HS-5 (cell line): ENCODE measurements at regions not wholly inside any gene's neighbourhood (a gene's known extent, or its start where the extent isn't known, plus 50 kb on each side); places are given as distances from the start of the nearest gene placed in this dataset.
"Not testable (repeated sequence)": the region's sequence is repeated elsewhere in the genome, so short reads cannot be mapped to it uniquely, and the experiment has no call there.

Source experiments
- DNase-seq: peaks from one replicate; pipeline ENCODE4 v3.0.0-alpha.2; 2012; ENCODE audit warnings: low read depth

DNA sequence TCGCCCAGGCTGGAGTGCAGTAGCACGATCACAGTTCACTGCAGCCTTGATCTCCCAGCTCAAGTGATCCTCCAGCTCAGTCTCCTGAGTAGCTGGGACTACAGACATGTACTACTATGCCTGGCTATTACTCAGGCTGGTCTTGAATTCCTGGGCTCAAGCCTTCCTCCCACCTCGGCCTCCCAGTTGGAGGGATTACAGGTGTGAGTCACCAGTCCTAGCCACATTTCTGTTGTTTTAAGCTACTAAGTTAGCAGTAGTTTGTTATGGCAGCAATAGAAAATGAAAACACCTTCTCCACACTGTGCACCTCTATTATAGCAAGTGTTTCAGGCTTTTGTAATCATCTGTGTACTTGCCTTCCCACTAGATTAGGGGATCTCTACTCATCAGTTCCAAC, 588.9 kb upstream of the TLE4 start:
- DNase-seq = peak; percentile 14

DNA sequence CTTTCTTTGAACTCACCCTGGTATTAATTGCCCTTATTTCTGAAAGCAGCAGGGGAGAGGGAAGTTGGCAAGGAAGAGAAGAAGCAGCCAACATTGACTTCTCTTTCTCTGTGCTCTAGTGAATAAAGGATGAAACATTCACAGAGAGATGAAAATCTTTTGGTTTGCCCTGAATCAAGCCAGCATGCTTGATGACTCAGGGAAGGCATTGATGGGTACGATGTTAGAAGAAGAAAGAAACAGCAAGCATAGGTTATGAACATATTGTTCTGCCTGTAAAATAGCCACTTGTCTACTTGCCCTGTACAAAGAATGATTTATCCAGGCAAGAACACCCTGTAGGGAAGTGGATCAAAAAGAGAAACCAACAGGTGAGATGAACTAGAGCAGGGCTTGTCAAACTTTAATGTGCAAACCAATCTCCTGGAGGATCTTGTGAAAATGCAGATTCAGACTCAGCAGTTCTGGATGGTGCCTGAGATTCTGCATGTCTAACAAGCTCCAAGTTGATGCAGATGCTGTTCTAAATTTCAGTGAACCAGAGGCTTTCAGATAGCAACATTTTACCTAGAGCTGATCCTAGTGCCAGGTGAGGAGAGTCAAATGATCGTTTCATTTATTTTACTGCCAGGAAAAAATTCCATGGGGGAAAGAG, 586.6 kb upstream of the TLE4 start:
- DNase-seq = no peak

DNA sequence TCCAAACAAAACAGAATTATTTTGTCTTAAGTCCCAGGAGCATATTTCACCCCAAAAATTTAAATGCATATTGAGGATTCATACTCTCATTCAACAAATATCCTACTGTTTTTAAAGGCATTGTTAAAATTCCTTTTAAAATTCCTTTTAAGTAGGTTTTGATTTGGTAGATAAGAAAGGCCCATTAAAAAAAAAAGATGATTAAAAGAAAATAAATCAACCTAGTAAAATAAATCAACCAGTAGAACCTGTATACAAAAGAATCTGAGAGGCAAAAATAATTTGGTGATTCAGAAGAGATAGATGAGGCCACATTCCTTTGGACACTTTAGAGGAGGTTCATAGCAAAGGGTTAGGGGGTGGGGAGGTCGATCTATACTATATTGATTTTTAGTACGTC, 585.3 kb upstream of the TLE4 start:
- DNase-seq = no peak

DNA sequence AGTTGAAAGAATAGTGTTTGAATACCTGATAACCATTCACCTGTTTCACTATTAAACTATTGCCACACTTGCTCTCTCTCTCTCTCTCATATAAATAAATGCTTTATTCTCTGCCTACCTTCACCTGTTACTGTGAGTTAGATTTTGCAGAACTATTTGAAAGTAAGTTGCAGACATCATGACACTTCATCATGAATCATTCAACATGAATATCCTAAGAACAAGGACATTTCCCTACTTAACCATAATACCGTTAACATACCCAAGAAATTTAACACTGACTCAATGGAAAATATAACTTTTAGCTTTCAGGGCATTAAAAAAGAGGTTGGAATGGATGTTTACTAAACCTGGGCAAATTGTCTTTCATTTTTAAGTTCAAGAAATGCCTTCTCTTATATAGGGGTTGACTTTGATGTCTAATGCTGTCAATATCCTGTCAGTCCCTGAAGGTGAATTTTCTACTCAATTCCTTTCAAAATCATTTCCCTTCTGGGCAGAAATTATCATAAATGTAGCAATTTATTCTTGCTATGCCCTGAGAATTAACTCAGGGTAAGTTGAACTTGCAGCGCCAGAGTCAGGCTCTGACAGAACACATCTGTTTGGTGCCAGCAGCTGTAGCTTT, 582.6 kb upstream of the TLE4 start:
- no peak for DNase-seq

DNA sequence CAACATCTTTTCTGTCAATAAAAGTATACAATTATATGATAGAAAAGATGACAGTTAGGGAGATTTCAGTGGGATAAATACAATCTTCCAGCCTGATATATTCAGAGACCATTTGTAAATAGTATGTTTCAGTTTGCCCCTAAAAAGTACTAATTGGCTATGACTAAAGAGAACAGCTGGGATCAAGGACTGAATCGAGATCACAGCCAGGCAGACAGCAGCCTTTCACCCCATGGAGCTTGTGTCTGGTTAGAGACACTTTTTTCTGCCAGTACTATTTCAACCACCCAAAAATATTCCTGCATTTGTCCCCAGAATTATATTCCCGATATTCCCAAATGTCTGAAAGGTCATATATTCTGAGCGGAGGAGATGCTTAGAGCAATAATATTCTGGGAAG, 577.3 kb upstream of the TLE4 start:
- DNase-seq = no peak

DNA sequence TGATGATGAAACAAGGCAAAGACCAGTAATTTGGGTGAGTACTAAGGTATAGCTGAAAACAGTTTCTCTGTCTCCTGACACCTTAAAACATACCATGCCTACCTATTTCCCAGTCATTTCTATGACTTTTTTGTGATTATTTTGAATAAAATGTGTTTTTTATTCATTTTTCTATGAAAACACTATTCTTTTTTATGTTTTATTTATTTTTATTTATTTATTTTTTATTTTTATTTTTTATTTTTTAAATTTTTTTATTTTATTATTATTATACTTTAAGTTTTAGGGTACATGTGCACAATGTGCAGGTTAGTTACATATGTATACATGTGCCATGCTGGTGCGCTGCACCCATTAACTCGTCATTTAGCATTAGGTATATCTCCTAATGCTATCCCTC, 576.8 kb upstream of the TLE4 start:
- DNase-seq = not testable (repeated sequence)

DNA sequence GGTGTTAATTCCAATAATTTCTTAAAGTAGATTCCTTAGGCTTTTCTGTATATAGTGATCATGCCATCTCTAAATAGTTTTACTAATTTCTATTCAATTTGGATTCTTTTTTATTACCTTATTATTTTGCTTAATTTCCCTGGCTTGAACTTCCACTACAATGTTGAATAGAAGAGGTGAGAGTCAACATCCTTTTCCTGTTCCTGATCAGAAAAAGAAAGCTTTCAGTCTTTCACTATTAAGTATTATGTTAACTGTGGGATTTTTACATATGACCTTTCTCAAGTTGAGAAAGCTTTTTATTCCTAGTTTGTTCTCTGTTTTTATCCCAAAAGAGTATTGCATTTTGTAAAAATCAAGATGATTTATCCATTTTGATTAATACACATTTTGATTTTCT, 574.5 kb upstream of the TLE4 start:
- no peak for DNase-seq

DNA sequence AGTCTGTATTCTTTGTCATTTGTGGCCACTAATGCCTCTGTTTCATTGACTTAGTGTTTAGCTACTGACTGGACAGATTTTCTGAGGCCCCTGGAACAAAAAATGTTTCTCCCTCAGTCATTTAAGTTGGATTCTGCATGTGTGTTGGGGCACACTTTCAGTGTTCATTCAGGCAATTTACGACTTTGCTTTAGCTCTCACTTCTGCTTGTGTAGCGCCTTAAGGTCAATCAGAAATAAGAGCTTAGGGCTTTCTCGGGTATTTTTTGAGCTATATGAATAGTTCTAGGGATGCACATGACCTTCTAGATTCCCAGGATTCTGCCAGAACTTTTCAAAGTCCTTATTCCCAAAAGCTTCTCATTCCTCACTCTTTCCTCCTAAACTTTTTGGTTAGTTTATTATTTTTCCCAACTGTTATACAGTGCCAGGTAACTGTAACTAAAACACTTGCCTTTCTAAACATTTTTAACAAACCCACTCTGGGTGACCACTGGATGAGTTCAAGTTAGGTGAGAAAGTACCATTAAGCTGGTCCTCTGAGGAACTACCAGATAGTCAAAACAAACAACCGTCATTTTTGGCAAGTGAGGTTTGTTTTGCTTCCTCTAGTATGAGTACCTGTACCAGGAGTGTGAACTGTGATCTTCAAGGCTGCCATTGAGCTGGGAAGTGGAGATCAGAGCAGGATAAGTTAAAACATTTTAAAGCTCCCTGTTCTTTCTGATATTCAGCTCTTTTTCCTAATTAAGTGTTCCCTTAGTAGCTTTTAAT, 571.3 kb upstream of the TLE4 start:
- DNase-seq = no peak

DNA sequence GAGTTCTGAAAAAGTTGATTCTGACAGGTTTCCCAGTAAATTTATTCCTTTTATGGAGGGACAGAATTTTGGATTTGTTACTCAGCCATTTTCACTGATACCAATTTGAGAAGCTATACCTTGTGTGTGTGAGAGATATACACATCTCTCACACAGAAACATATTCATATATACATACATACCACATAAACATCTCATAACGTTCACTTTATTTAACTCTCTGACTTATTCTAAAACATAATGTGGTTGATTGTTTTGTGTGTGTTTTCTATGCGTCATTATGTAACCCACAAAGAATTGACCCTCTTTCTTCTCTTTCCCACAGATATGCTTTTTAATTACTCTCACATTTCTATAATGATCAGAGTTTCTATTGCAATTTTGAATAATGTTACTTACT, 570.8 kb upstream of the TLE4 start:
- DNase-seq = no peak

DNA sequence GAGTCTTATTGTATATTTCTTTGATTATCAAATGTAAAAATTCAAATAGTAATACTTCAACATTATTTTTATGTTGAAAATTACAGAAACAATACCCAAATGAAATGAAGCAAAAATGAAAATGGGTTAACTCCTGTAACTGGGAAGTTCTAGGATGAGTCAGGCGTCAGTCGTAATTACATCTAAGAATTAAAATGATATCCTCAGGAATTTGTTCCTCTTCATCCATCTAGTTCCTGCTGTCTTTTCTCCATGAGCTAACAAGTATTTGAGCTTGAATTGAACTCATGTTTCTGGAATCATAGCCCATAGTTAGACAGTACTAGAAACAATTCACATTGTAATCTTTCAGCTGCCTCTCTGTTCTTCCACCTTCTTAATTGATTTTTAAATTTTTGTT, 568.3 kb upstream of the TLE4 start:
- DNase-seq = no peak

DNA sequence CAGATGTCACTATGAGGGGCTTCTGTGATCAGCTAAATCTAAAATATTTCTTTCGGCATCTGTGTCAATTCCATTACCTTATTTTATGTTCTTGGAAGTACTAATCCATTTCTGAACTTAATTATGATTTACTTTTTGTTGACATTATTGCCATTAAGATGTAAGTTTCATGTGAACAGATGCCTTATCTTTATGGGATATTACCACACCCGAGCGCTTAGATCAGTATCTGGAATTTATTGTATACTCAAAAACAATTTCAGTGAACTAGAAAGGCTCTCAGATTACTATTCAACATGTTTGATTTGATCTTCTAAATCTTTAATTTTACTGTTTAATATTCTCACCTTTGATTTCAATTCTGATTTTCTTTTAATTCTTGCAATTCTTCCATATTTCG, 567.7 kb upstream of the TLE4 start:
- DNase-seq = no peak

DNA sequence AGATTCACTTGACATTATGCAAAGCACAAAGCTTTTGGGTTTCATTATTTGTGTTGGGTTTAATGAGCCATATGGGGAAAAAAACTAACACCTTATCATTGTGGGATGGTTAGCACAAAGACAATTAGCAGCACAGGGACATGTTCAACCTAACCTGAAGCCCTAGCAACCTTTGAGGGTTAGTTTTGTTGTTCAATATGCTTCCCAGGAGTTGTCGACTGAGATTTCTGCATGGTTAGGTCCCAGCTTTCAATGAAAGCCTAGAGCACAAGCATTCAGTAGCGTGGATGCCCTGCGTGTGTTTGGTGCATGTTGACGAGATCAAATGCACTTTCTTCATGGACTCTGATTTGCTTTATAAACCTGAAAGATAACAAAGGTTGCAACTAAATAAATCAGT, 565.2 kb upstream of the TLE4 start:
- DNase-seq = no peak

DNA sequence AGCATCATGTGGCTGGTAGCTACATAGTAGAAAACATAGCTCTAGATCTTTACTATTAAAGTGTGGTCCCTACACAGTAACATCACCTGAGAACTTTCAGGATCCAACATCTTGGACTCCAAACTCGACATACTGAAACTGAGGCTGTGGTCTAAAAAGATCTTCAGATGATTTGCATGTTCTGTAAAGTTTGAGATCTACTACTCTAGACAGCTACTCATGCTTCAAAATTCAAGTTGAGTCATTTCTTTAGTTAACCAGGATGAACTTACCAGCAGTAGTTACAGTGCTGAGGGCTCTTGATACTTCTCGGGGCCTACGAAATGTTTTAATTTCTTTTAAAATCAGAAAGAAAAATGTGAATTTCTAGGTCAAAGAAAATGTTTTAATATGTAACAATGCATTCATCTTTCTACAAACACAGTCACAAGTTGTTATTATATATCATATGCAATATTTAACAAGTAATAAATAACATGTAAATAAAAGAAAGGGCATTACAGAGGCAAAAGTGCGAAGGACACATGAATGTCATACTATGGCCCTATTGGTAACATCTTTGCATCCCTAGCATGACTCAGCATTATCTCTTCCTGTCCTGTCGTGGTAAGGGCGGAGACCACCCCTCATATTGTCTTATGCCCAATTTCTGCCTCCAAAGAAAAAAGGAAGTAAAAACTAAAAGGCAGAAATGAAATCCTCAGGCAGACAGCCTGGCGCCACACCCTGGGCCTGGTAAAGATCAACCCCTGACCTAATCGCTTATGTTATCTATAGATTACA, 563.9 kb upstream of the TLE4 start:
- DNase-seq = no peak

DNA sequence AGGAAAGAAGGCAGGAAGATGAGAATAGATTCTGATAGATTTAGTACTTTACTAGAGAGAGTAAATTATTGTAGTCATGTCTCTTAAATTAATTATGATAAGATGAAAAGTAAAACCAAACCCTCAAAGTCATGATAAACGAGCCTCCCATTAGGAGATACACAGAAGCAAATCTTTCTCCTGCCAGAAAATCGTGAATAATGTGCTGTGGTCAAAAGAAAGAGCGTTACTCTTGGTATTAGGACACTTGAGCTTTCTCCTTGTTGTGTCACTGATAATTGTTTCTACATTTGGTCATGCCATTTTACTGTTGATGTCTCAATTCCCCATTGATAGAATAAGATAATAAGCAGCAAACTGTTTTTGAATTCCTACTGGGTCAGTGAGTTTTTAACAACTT, 562.8 kb upstream of the TLE4 start:
- DNase-seq = no peak

DNA sequence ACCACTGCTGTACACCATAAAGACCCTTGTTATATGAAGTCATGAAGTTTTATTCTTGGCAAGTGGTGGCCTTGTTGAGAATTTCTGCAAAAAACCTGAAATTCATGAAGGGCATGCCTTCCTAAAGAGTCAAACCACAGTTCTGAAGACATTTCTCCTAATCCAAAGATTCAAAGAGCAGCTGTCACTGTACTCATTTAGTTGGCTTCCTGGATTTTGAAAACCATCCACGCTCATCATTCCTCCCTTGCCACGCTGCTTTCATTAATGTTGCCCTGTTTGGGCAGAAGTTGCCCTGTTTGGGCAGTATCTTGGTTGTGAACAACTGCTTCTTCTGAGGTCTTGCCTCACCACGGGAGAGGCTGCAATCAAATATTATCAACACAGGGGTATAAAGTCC, 560.3 kb upstream of the TLE4 start:
- no peak for DNase-seq

DNA sequence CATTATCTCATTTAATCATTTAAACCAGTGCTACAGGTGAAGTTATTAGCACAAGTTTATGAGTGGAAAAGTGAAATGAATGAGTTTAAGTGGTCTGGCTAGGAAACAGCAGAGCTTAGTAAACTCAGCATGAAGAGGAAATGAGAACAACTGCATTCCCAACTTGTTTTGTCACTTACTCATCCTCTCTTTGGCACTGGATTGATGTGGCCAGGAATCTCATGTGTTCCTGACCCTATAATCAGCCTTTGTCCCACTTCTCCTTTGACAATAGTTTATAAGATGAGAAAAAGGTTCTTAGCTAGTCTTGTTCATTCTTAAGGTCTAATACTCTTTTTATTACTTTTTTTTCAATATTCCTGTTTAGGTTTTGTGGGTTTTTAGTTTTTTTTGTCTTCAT, 559.2 kb upstream of the TLE4 start:
- DNase-seq = no peak

DNA sequence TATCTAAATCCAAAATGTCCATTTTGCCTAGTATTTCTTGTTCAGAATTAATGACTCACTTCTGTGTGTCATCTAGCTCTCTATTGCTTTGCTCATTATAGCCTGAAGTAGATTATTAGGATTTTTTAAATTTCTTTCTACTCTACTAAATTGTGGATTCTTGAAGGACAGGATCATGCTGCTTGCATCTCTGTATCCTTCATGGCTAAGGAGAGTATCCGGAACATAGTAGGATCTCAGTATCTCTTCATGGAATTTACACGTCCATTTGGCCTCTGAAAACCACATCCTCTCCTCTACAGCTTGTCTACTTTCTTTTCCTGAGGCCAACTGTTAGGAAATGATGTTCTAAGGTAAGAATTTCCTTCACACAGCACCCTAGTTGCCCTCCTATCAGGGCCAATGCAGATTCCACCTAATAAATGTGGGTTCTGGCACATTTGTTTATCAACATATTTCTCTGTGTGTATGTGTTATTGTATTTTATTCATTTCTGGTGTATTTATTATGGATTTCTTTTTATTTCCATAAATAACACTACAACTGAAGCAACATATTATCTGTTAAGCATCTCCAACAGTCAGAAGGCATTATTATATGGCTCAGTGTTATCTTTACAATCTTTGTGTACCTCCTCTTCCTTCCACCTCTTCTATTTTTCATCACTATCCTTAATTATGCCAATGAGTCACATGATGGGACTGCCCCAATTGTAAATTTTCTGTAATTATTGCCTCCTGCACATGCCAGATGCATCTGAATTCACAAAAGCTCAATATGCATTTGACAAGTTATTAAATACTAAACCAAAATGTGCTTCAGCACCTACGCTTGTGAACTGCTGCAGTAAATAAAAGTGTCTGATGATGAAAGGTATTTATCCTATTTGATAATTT, 557.8 kb upstream of the TLE4 start:
- DNase-seq = no peak

DNA sequence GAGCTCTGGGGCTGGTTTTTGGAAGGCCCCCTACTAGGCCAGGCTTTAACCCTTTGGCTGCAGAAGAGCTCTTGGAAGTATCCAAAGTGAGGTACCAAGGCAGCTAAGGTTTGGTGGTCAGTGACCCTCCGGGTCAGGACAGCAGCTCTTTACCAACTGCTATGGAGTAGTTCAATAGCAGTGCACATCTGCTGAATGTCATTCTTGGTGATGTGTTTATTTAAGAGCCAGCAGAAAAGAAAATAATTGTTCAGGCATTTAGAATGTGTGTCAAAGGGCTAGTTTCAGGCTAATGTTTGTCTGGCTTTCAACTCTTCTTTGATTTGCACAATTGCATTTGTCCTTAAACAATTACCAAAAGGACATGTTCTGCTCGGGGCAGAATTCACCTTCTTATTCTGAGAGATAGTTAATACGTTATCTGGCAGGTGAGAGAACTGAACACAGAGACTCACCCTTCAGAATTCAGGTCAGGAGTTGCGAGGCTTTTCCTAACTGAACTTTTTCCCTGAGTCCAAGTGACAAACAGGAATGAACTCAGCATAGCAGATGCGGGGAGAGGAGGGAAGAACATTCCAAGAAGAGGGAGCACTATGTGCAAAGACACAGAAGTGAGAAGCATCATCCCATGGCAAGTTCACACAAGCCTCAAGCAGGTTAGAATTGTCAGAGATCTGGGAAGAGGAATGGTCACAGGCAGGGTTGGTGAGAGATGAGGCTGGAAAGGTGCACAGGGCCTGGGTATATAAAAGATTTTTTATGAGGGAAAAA, 556.7 kb upstream of the TLE4 start:
- DNase-seq = no peak

DNA sequence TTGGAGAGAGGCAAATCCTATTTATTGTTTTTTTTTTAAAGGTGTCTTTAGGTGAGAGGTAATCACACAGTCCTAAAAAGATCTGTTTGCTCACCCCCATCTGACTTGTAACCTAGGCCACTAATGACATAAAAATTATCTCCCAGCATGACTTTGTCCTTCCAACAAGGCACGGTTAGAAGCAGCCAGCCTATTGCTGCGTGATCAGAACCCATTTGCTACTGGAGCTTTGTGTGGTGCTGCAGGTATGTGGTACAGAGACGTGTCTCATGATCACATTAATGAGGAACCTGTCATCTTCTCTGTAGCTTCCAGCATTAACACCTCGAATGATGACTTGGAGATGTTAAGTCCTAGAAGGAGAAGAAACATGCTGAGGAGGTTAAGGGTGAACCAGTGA, 555.8 kb upstream of the TLE4 start:
- no peak for DNase-seq

DNA sequence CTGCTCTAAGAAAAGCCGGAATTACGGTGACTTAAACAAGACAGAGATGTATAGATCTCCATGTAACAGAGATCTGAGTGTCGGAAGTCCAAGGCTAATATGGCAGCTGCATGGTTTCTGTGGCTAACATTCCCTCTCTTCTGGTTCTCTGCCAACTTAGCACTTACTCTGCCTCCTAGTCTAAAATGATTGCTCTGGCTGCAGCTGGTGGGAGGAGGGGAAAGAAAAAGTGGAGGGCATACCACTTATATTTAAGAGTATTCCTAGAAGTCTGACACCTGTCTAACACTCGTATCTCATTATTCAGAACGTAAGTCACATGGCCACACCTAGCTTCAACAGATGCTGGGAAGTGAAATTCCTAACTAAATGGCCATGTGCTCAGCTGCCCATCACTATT, 551.5 kb upstream of the TLE4 start:
- DNase-seq = no peak

DNA sequence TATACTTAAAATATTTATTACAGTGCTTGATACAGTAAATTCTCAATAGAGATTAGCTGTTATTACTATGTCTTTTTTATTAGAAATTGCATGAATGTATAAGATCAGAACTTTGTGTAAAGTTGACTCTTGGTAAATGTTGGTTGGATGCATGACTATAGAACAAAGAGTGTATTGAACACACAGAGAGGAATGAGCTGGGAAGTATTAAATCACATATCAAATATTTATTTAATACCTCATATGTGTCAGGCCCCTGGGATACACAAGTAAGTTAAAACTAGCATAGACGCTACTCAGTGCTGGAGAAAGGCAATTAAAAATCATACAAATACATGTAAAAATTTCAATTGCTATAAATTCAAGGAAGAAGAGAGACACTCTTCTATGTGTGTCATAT, 550.7 kb upstream of the TLE4 start:
- DNase-seq = no peak
